GM23338 (cell line): ENCODE measurements at regions not wholly inside any gene's neighbourhood (a gene's known extent, or its start where the extent isn't known, plus 50 kb on each side); places are given as distances from the start of the nearest gene placed in this dataset.

Experiments used
- ATAC-seq: fragments of 200-7000 bp; cut with Tn5 transposase; 3 replicates; pipeline ENCODE4 v1.9.1; 2020
- DNase-seq: peaks from one replicate; pipeline ENCODE4 v3.0.0-alpha.2; 2015; ENCODE audit warnings: low spot score
- H2AFZ ChIP-seq: fragments of 200-600 bp; sonication (generic); 2 replicates; pipeline ENCODE4 v1.8.0; 2016; ENCODE audit warnings: antibody characterized with exemption, mild to moderate bottlenecking, moderate library complexity
- H3F3A ChIP-seq: fragments of 200-600 bp; sonication (generic); replicated peaks from 2 replicates; pipeline ENCODE4 v1.8.0; 2017; ENCODE audit warnings: antibody characterized with exemption, mixed run types, low read depth
- H3K27ac ChIP-seq: fragments of 200-600 bp; sonication (generic); 2 replicates; pipeline ENCODE4 v1.6.1; 2016; ENCODE audit warnings: low read depth
- H3K27me3 ChIP-seq: fragments of 200-600 bp; sonication (generic); 2 replicates; pipeline ENCODE4 v1.8.0; 2016; ENCODE audit warnings: mild to moderate bottlenecking, mixed run types, moderate library complexity; ENCODE audit not compliant: insufficient read depth
- H3K36me3 ChIP-seq: fragments of 200-600 bp; sonication (generic); 2 replicates; pipeline ENCODE4 v1.8.0; 2016; ENCODE audit warnings: mild to moderate bottlenecking; ENCODE audit not compliant: insufficient read depth
- H3K4me1 ChIP-seq: fragments of 200-600 bp; sonication (generic); 2 replicates; pipeline ENCODE4 v1.8.0; 2016; ENCODE audit warnings: mild to moderate bottlenecking, moderate library complexity; ENCODE audit not compliant: insufficient read depth
- H3K4me2 ChIP-seq: fragments of 200-600 bp; sonication (generic); 2 replicates; pipeline ENCODE4 v1.7.1; 2017; ENCODE audit warnings: mixed run types
- H3K4me3 ChIP-seq: fragments of 200-600 bp; sonication (generic); 2 replicates; pipeline ENCODE4 v1.6.1; 2016; ENCODE audit warnings: mixed run types
- H3K79me2 ChIP-seq: fragments of 200-600 bp; sonication (generic); replicated peaks from 2 replicates; pipeline ENCODE4 v1.8.0; 2017; ENCODE audit warnings: mild to moderate bottlenecking; ENCODE audit not compliant: insufficient read depth
- H3K9me2 ChIP-seq: fragments of 200-600 bp; sonication (generic); 2 replicates; pipeline ENCODE4 v1.8.0; 2017; ENCODE audit not compliant: insufficient read depth
- H4K20me1 ChIP-seq: fragments of 200-600 bp; sonication (generic); replicated peaks from 2 replicates; pipeline ENCODE4 v1.8.0; 2017; ENCODE audit warnings: mild to moderate bottlenecking; ENCODE audit not compliant: insufficient read depth
- H3K27ac Mint-ChIP-seq: 2 replicates; pipeline ENCODE4 v1.8.0; 2020; ENCODE audit warnings: inconsistent platforms, mild to moderate bottlenecking, moderate library complexity, mixed read lengths
- H3K27me3 Mint-ChIP-seq: 3 replicates; pipeline ENCODE4 v1.8.0; 2022; ENCODE audit warnings: low read depth, mild to moderate bottlenecking, moderate library complexity, mixed read lengths, inconsistent platforms; ENCODE audit not compliant: insufficient read depth, poor library complexity
- H3K36me3 Mint-ChIP-seq: 3 replicates; pipeline ENCODE4 v1.8.0; 2021; ENCODE audit warnings: low read depth, mild to moderate bottlenecking, inconsistent platforms, moderate library complexity, mixed read lengths
- H3K4me1 Mint-ChIP-seq: 3 replicates; pipeline ENCODE4 v1.8.0; 2020; ENCODE audit warnings: mild to moderate bottlenecking, inconsistent platforms, mixed read lengths
- H3K4me3 Mint-ChIP-seq: 3 replicates; pipeline ENCODE4 v1.8.0; 2021; ENCODE audit warnings: moderate library complexity, mild to moderate bottlenecking, inconsistent platforms, mixed read lengths
- H3K9me3 Mint-ChIP-seq: 3 replicates; pipeline ENCODE4 v1.8.0; 2020; ENCODE audit warnings: moderate library complexity, mild to moderate bottlenecking, inconsistent platforms, mixed read lengths
- CREB1 ChIP-seq: fragments of 250-450 bp; sonication (Bioruptor Pico); IDR thresholded peaks from 2 replicates; pipeline ENCODE4 v1.5.0; 2020; ENCODE audit warnings: low read depth, mild to moderate bottlenecking, moderate library complexity
- CTCF ChIP-seq, 2 experiments: fragments of 200-600 bp in 1 of 2; sonication (generic) in 1 of 2; conservative IDR thresholded peaks; 2 replicates each; pipeline versions ENCODE4 v1.5.1 to v1.6.1; 2016 to 2017; ENCODE audit warnings: antibody characterized with exemption in 2 of 2, low read depth in 2 of 2, mild to moderate bottlenecking in 2 of 2, moderate library complexity in 1 of 2
- EZH2 ChIP-seq: fragments of 200-600 bp; sonication (generic); IDR thresholded peaks from one replicate; pipeline ENCODE4 v1.8.0; 2017; ENCODE audit warnings: antibody characterized with exemption, mild to moderate bottlenecking, low read depth; ENCODE audit not compliant: unreplicated experiment
- EZH2phosphoT487 ChIP-seq: fragments of 200-600 bp; sonication (generic); IDR thresholded peaks from one replicate; pipeline ENCODE4 v1.8.1; 2018; ENCODE audit warnings: antibody characterized with exemption; ENCODE audit not compliant: unreplicated experiment
- JUNB ChIP-seq: IDR thresholded peaks from one replicate; pipeline ENCODE4 v1.6.1; 2016; ENCODE audit warnings: antibody characterized with exemption; ENCODE audit not compliant: unreplicated experiment
- POLR2AphosphoS5 ChIP-seq: IDR thresholded peaks from 2 replicates; pipeline ENCODE4 v1.6.1; 2016; ENCODE audit warnings: antibody characterized with exemption, low read depth
- REST ChIP-seq: IDR thresholded peaks from one replicate; pipeline ENCODE4 v1.6.1; 2018; ENCODE audit warnings: antibody characterized with exemption; ENCODE audit not compliant: unreplicated experiment
- STAT1 ChIP-seq: IDR thresholded peaks from one replicate; pipeline ENCODE4 v1.6.1; 2016; ENCODE audit warnings: antibody characterized with exemption; ENCODE audit not compliant: unreplicated experiment
- ZNF114 ChIP-seq: fragments of 250-450 bp; sonication (Bioruptor Pico); IDR thresholded peaks from 2 replicates; pipeline ENCODE4 v1.5.0; 2020; ENCODE audit warnings: mild to moderate bottlenecking, moderate library complexity
- ZNF331 ChIP-seq: fragments of 250-450 bp; sonication (Bioruptor Pico); IDR thresholded peaks from 2 replicates; pipeline ENCODE4 v1.5.0; 2020; ENCODE audit warnings: low read depth, mild to moderate bottlenecking, moderate library complexity

GRCh38 chr9:86667307-86667706 lies 280.0 kb downstream of the GAS1 start:
- Mint-ChIP-seq H3K4me3 (no peak overlapping the region), H3K36me3 (no peaks in the 10 kb centered on the region), H3K27ac (no peak overlapping the region), H3K27me3 (peaks cover 6% of the 10 kb centered on the region), H3K4me1 (no peaks in the 10 kb centered on the region), H3K9me3 (0 out of 3 replicates have a peak, but pooled peaks cover 4% of the 10 kb centered on the region)
- H2AFZ ChIP-seq, result no peak overlapping the region
- H3K9me2 ChIP-seq, result no peaks in the 10 kb centered on the region
- TF ChIP-seq REST (no peak), EZH2phosphoT487 (no peak), CREB1 (CRISPR knock-in tag) (no peak), JUNB (no peak), EZH2 (no peak), POLR2AphosphoS5 (no peak), CTCF (conservative IDR thresholded peaks at IDR 0.05; ENCODE audit: low read depth in 2 of 2) (no peak), ZNF331 (CRISPR knock-in tag) (no peak)
- H4K20me1 ChIP-seq, result no peaks in the 10 kb centered on the region
- no peak overlapping the region for H3K4me2 ChIP-seq
- no peaks in the 10 kb centered on the region for H3K27me3 ChIP-seq
- H3K27ac ChIP-seq, result no peak overlapping the region
- ATAC-seq, result no peak
- no peaks in the 10 kb centered on the region; the same call in 1 of the 2 replicates for H3K36me3 ChIP-seq
- H3K4me1 ChIP-seq, result no peaks in the 10 kb centered on the region
- no peak overlapping the region for H3K4me3 ChIP-seq
- DNase-seq, result no peak
- no peaks in the 10 kb centered on the region for H3F3A ChIP-seq
- H3K79me2 ChIP-seq, result no peaks in the 10 kb centered on the region

GRCh38 chr9:86665416-86665815 lies 281.9 kb downstream of the GAS1 start:
- no peak overlapping the region for H3K4me3 ChIP-seq
- DNase-seq, result no peak
- no peaks in the 10 kb centered on the region for H3F3A ChIP-seq
- H3K27me3 ChIP-seq, result no peaks in the 10 kb centered on the region
- H3K27me3 Mint-ChIP-seq, result peaks cover 6% of the 10 kb centered on the region
- no peaks in the 10 kb centered on the region for H3K9me3 Mint-ChIP-seq
- ATAC-seq, result no peak
- H3K9me2 ChIP-seq, result no peaks in the 10 kb centered on the region
- H3K4me2 ChIP-seq, result no peak overlapping the region
- H3K4me1 ChIP-seq, result no peaks in the 10 kb centered on the region
- H3K79me2 ChIP-seq, result no peaks in the 10 kb centered on the region
- H3K36me3 Mint-ChIP-seq, result no peaks in the 10 kb centered on the region
- no peak overlapping the region for H3K4me3 Mint-ChIP-seq
- no peaks in the 10 kb centered on the region; the same call in 1 of the 2 replicates for H3K36me3 ChIP-seq
- H3K4me1 Mint-ChIP-seq, result no peaks in the 10 kb centered on the region
- H2AFZ ChIP-seq, result no peak overlapping the region
- H4K20me1 ChIP-seq, result no peaks in the 10 kb centered on the region
- no peak overlapping the region for H3K27ac ChIP-seq
- no peak overlapping the region for H3K27ac Mint-ChIP-seq
- TF ChIP-seq EZH2phosphoT487 (no peak), REST (no peak), STAT1 (no peak), JUNB (no peak), ZNF114 (no peak)
